ENCODE measurements at regions not wholly inside any gene's neighbourhood (a gene's known extent, or its start where the extent isn't known, plus 50 kb on each side); places are given as distances from the start of the nearest gene placed in this dataset.

DNA sequence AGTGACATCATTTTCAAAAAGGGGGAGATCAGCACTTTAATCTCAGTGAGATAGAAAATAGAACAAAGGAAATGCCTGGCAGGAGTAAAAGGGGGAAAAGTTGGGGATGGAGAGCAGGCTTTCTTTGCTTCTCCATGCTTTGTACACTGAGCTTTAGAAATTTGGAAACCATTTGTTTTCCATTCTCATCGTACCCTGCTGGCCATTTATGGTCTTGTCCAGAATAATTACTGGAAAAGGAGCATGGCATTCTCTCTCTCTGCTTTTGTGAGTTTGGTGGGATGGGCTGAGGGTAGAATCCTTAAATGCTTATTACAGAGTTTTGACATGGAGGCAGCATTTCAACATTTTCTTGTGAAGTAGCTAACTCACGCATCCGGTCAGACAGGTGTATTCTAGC lies 104.4 kb upstream of the FLRT2 start:
- no peaks in the 10 kb centered on the region for H3K36me3 ChIP-seq (ENCODE audit: insufficient read depth)
- no peak overlapping the region for H2AFZ ChIP-seq (ENCODE audit: low read depth)
- no peak overlapping the region for H3K4me2 ChIP-seq
- TF ChIP-seq CTCF (conservative IDR thresholded peaks at IDR 0.05; ENCODE audit: low read depth, low read length), result no peak
- peaks cover 11% of the 10 kb centered on the region for H3K4me1 ChIP-seq (ENCODE audit: low read depth, poor library complexity, severe bottlenecking)
- no peaks in the 10 kb centered on the region for H4K20me1 ChIP-seq (ENCODE audit: insufficient read depth)
- no peaks in the 10 kb centered on the region for H3K79me2 ChIP-seq (ENCODE audit: insufficient read depth, low read depth)
- no peak overlapping the region for H3K27ac ChIP-seq
- H3K27me3 ChIP-seq (ENCODE audit: insufficient read depth, low read depth), result no peaks in the 10 kb centered on the region
- H3K4me3 ChIP-seq (IDR thresholded peaks at IDR 0.05; ENCODE audit: insufficient read depth, low read depth, low read length), result no peak overlapping the region
- no peak overlapping the region for H3K9ac ChIP-seq

- Histone ChIP-seq H3K4me3 (IDR thresholded peaks at IDR 0.05; ENCODE audit: insufficient read depth, low read depth, low read length) (no peak overlapping the region), H4K20me1 (ENCODE audit: insufficient read depth) (no peaks in the 10 kb centered on the region), H3K27me3 (ENCODE audit: insufficient read depth, low read depth) (no peaks in the 10 kb centered on the region), H3K4me1 (ENCODE audit: low read depth, poor library complexity, severe bottlenecking) (peaks cover 11% of the 10 kb centered on the region), H3K36me3 (ENCODE audit: insufficient read depth) (no peaks in the 10 kb centered on the region), H3K79me2 (ENCODE audit: insufficient read depth, low read depth) (no peaks in the 10 kb centered on the region), H3K9ac (no peak overlapping the region), H2AFZ (ENCODE audit: low read depth) (no peak overlapping the region), H3K27ac (no peak overlapping the region), H3K4me2 (no peak overlapping the region)
- no peak for TF ChIP-seq CTCF (conservative IDR thresholded peaks at IDR 0.05; ENCODE audit: low read depth, low read length)
These were observed 103.6 kb upstream of the FLRT2 start for GRCh38 chr14:85426068-85426935.

DNA sequence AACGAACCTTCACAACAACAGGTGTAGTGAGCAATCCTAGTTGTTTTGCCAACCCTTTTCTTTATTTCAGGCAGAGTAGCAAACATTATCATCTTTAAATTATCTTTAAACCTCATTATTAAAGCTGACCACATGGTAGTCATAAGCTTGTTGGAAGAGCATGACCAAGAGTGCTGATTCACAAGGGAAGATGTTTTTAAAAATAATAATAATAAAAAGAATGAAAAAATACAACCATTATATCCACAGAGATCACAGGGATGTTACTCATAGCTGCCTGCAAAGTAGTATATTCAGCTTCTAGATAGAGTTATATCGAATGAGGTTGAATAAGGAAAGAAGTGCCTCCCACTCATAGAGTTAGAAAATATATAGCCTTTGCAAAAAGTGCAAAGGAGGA lies 101.0 kb upstream of the FLRT2 start:
- no peak overlapping the region for H2AFZ ChIP-seq (ENCODE audit: low read depth)
- H3K36me3 ChIP-seq (ENCODE audit: insufficient read depth), result no peaks in the 10 kb centered on the region
- H3K4me2 ChIP-seq, result no peak overlapping the region
- no peaks in the 10 kb centered on the region for H4K20me1 ChIP-seq (ENCODE audit: insufficient read depth)
- no peak for TF ChIP-seq CTCF (conservative IDR thresholded peaks at IDR 0.05; ENCODE audit: low read depth, low read length)
- H3K4me1 ChIP-seq (ENCODE audit: low read depth, poor library complexity, severe bottlenecking), result peaks cover 11% of the 10 kb centered on the region
- no peak overlapping the region for H3K4me3 ChIP-seq (IDR thresholded peaks at IDR 0.05; ENCODE audit: insufficient read depth, low read depth, low read length)
- H3K27me3 ChIP-seq (ENCODE audit: insufficient read depth, low read depth), result no peaks in the 10 kb centered on the region
- H3K27ac ChIP-seq, result no peak overlapping the region
- H3K9ac ChIP-seq, result no peak overlapping the region
- H3K79me2 ChIP-seq (ENCODE audit: insufficient read depth, low read depth), result no peaks in the 10 kb centered on the region

GRCh38 chr14:85437148-85437547 lies 92.8 kb upstream of the FLRT2 start:
- Histone ChIP-seq H3K79me2 (ENCODE audit: insufficient read depth, low read depth) (no peaks in the 10 kb centered on the region), H3K27me3 (ENCODE audit: insufficient read depth, low read depth) (no peaks in the 10 kb centered on the region), H3K27ac (no peak overlapping the region), H3K4me2 (no peak overlapping the region), H3K4me3 (IDR thresholded peaks at IDR 0.05; ENCODE audit: insufficient read depth, low read depth, low read length) (no peak overlapping the region), H2AFZ (ENCODE audit: low read depth) (no peak overlapping the region), H3K9ac (no peak overlapping the region), H3K4me1 (ENCODE audit: low read depth, poor library complexity, severe bottlenecking) (no peaks in the 10 kb centered on the region), H3K36me3 (ENCODE audit: insufficient read depth) (no peaks in the 10 kb centered on the region), H4K20me1 (ENCODE audit: insufficient read depth) (no peaks in the 10 kb centered on the region)
- no peak for TF ChIP-seq CTCF (conservative IDR thresholded peaks at IDR 0.05; ENCODE audit: low read depth, low read length)
